WTC11 (cell line): ENCODE measurements at regions not wholly inside any gene's neighbourhood (a gene's known extent, or its start where the extent isn't known, plus 50 kb on each side); places are given as distances from the start of the nearest gene placed in this dataset.

ENCODE experiments used
- ATAC-seq: fragments of 200-7000 bp; cut with Tn5 transposase; 2 replicates; pipeline ENCODE4 v1.10.0; 2021; ENCODE audit warnings: mild to moderate bottlenecking, moderate library complexity
- CTCF ChIA-PET: fragments of 300-600 bp; sonication (Branson Sonifier 250); formaldehyde crosslinking; loops from one replicate; lab custom pipeline; 2021; ENCODE audit warnings: antibody characterized with exemption; lab: Charles Lee
- POLR2A ChIA-PET: fragments of 350-600 bp; sonication (Branson Sonifier 250); formaldehyde crosslinking; loops from one replicate; lab custom pipeline; 2021; ENCODE audit warnings: antibody characterized with exemption; lab: Charles Lee
- DNase-seq: peaks from one replicate; pipeline ENCODE4 v3.0.0; 2021; ENCODE audit warnings: low spot score
- H3K27ac Mint-ChIP-seq: 2 replicates; pipeline ENCODE4 v1.8.0; 2021; ENCODE audit warnings: mixed read lengths
- H3K27me3 Mint-ChIP-seq: 2 replicates; pipeline ENCODE4 v1.8.0; 2021; ENCODE audit warnings: low read depth, mild to moderate bottlenecking, moderate library complexity, mixed read lengths
- H3K36me3 Mint-ChIP-seq: 2 replicates; pipeline ENCODE4 v1.8.0; 2021; ENCODE audit warnings: mixed read lengths
- H3K4me1 Mint-ChIP-seq: 2 replicates; pipeline ENCODE4 v1.8.0; 2022; ENCODE audit warnings: mixed read lengths
- H3K4me3 Mint-ChIP-seq: 2 replicates; pipeline ENCODE4 v1.8.0; 2021; ENCODE audit warnings: mild to moderate bottlenecking, moderate library complexity, mixed read lengths
- H3K9me3 Mint-ChIP-seq: 2 replicates; pipeline ENCODE4 v1.8.0; 2021; ENCODE audit warnings: mixed read lengths
- AR ChIP-seq: fragments of 250-450 bp; sonication (Bioruptor Pico); IDR thresholded peaks from 2 replicates; pipeline ENCODE4 v1.9.0; 2021; ENCODE audit warnings: mild to moderate bottlenecking
- CBFB ChIP-seq: sonication (generic); formaldehyde crosslinking; IDR thresholded peaks from 2 replicates; pipeline ENCODE4 v1.8.1; 2022; ENCODE audit warnings: mild to moderate bottlenecking, low read depth, missing genetic modification reagents
- EMX1 ChIP-seq: fragments of 250-450 bp; sonication (Bioruptor Pico); IDR thresholded peaks from 2 replicates; pipeline ENCODE4 v1.8.0; 2021; ENCODE audit warnings: mild to moderate bottlenecking
- FOXJ3 ChIP-seq: sonication (generic); formaldehyde crosslinking; IDR thresholded peaks from 2 replicates; pipeline ENCODE4 v1.9.0; 2021; ENCODE audit warnings: missing genetic modification reagents, mild to moderate bottlenecking, borderline replicate concordance
- FOXP1 ChIP-seq: sonication (generic); formaldehyde crosslinking; IDR thresholded peaks from 2 replicates; pipeline ENCODE4 v1.8.0; 2022; ENCODE audit warnings: missing genetic modification reagents, mild to moderate bottlenecking, moderate library complexity, borderline replicate concordance
- FOXP4 ChIP-seq: sonication (generic); formaldehyde crosslinking; IDR thresholded peaks from 2 replicates; pipeline ENCODE4 v1.8.0; 2022; ENCODE audit warnings: mild to moderate bottlenecking, missing genetic modification reagents
- GABPB1 ChIP-seq: sonication (generic); formaldehyde crosslinking; IDR thresholded peaks from 2 replicates; pipeline ENCODE4 v1.8.1; 2023; ENCODE audit warnings: mild to moderate bottlenecking, missing genetic modification reagents
- IRF1 ChIP-seq: sonication (generic); formaldehyde crosslinking; IDR thresholded peaks from 2 replicates; pipeline ENCODE4 v1.8.0; 2023; ENCODE audit warnings: missing genetic modification reagents
- MXD4 ChIP-seq: fragments of 250-450 bp; sonication (Bioruptor Pico); IDR thresholded peaks from 2 replicates; pipeline ENCODE4 v1.8.0; 2021; ENCODE audit warnings: mild to moderate bottlenecking, moderate library complexity, borderline replicate concordance
- MYBL2 ChIP-seq: sonication (generic); formaldehyde crosslinking; IDR thresholded peaks from 2 replicates; pipeline ENCODE4 v1.8.1; 2023; ENCODE audit warnings: mild to moderate bottlenecking, moderate library complexity, missing genetic modification reagents
- PREB ChIP-seq: sonication (generic); formaldehyde crosslinking; IDR thresholded peaks from 2 replicates; pipeline ENCODE4 v1.8.1; 2022; ENCODE audit warnings: mild to moderate bottlenecking, missing genetic modification reagents, moderate library complexity, borderline replicate concordance
- PRRX2 ChIP-seq: fragments of 250-450 bp; sonication (Bioruptor Pico); IDR thresholded peaks from 2 replicates; pipeline ENCODE4 v1.8.0; 2021; ENCODE audit warnings: mild to moderate bottlenecking
- SP1 ChIP-seq: sonication (generic); formaldehyde crosslinking; conservative IDR thresholded peaks from 2 replicates; pipeline ENCODE4 v1.8.1; 2022; ENCODE audit warnings: missing genetic modification reagents
- TCF7 ChIP-seq: sonication (generic); formaldehyde crosslinking; IDR thresholded peaks from 2 replicates; pipeline ENCODE4 v1.8.0; 2022; ENCODE audit warnings: mild to moderate bottlenecking, low read depth, missing genetic modification reagents, moderate library complexity
- ZNF416 ChIP-seq: fragments of 250-450 bp; sonication (Bioruptor Pico); IDR thresholded peaks from 2 replicates; pipeline ENCODE4 v1.9.0; 2021; ENCODE audit warnings: mild to moderate bottlenecking, inconsistent platforms
- TF ChIP-seq, protein P1 (sequence below): sonication (generic); formaldehyde crosslinking; IDR thresholded peaks from 2 replicates; pipeline ENCODE4 v1.8.0; 2023; ENCODE audit warnings: mild to moderate bottlenecking, missing genetic modification reagents
- TF ChIP-seq, protein P2 (sequence below): fragments of 200-600 bp; IDR thresholded peaks from 2 replicates; pipeline ENCODE4 v1.8.0; 2022; ENCODE audit warnings: antibody characterized with exemption

DNA sequence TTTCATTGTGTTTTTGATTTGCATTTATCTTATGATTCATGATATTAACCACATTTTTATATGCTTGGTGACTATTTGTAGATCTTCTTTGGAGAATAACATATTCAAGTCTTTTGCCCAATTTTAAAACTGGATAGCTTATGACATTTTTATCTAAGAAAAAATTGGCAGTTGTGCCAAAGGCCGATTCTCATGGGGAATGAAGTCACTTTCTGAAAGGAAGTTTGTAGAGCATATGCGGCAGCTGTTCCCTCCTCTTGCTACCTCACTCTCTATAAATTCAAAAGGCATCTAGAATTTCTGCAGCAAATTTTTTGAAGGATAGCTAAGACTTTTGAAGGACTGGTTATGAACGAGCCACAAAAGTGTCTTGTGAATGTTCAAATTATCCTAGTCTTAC, 2353.5 kb downstream of the ARAP2 start:
- ATAC-seq (no peak), DNase-seq (no peak)
- no peak overlapping the region for H3K27ac Mint-ChIP-seq
- POLR2A ChIA-PET, result no interaction called here
- H3K36me3 Mint-ChIP-seq, result peaks cover 5% of the 10 kb centered on the region; the same call in 1 of the 2 replicates
- H3K27me3 Mint-ChIP-seq, result no peaks in the 10 kb centered on the region
- peaks cover 19% of the 10 kb centered on the region for H3K9me3 Mint-ChIP-seq
- CTCF ChIA-PET, result no interaction called here
- TF ChIP-seq FOXJ3 (no peak), PREB (no peak), EMX1 (CRISPR knock-in tag) (no peak), ZNF416 (no peak), MXD4 (CRISPR knock-in tag) (no peak), FOXP1 (CRISPR knock-in tag) (no peak), FOXP4 (no peak), MYBL2 (CRISPR knock-in tag) (no peak), GABPB1 (CRISPR knock-in tag) (no peak), TCF7 (CRISPR knock-in tag) (no peak), IRF1 (CRISPR knock-in tag) (no peak), AR (no peak), SP1 (CRISPR knock-in tag) (no peak), PRRX2 (CRISPR knock-in tag) (no peak), CBFB (CRISPR knock-in tag) (no peak)
- TF ChIP-seq, protein P1, sequence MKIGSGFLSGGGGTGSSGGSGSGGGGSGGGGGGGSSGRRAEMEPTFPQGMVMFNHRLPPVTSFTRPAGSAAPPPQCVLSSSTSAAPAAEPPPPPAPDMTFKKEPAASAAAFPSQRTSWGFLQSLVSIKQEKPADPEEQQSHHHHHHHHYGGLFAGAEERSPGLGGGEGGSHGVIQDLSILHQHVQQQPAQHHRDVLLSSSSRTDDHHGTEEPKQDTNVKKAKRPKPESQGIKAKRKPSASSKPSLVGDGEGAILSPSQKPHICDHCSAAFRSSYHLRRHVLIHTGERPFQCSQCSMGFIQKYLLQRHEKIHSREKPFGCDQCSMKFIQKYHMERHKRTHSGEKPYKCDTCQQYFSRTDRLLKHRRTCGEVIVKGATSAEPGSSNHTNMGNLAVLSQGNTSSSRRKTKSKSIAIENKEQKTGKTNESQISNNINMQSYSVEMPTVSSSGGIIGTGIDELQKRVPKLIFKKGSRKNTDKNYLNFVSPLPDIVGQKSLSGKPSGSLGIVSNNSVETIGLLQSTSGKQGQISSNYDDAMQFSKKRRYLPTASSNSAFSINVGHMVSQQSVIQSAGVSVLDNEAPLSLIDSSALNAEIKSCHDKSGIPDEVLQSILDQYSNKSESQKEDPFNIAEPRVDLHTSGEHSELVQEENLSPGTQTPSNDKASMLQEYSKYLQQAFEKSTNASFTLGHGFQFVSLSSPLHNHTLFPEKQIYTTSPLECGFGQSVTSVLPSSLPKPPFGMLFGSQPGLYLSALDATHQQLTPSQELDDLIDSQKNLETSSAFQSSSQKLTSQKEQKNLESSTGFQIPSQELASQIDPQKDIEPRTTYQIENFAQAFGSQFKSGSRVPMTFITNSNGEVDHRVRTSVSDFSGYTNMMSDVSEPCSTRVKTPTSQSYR (CRISPR knock-in tag), result no peak
- TF ChIP-seq, protein P2, sequence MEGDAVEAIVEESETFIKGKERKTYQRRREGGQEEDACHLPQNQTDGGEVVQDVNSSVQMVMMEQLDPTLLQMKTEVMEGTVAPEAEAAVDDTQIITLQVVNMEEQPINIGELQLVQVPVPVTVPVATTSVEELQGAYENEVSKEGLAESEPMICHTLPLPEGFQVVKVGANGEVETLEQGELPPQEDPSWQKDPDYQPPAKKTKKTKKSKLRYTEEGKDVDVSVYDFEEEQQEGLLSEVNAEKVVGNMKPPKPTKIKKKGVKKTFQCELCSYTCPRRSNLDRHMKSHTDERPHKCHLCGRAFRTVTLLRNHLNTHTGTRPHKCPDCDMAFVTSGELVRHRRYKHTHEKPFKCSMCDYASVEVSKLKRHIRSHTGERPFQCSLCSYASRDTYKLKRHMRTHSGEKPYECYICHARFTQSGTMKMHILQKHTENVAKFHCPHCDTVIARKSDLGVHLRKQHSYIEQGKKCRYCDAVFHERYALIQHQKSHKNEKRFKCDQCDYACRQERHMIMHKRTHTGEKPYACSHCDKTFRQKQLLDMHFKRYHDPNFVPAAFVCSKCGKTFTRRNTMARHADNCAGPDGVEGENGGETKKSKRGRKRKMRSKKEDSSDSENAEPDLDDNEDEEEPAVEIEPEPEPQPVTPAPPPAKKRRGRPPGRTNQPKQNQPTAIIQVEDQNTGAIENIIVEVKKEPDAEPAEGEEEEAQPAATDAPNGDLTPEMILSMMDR, result no peak
- H3K4me3 Mint-ChIP-seq, result no peak overlapping the region
- peaks cover 4% of the 10 kb centered on the region for H3K4me1 Mint-ChIP-seq
